HG03378 (cell line): ENCODE measurements at regions not wholly inside any gene's neighbourhood (a gene's known extent, or its start where the extent isn't known, plus 50 kb on each side); places are given as distances from the start of the nearest gene placed in this dataset.
"Not testable (repeated sequence)": the region's sequence is repeated elsewhere in the genome, so short reads cannot be mapped to it uniquely, and the experiment has no call there.

Source experiments
- ATAC-seq: cut with Tn5 transposase; IDR thresholded peaks from one replicate; pipeline ENCODE4 v1.9.1; 2021; ENCODE audit warnings: mild to moderate bottlenecking, moderate library complexity; ENCODE audit not compliant: unreplicated experiment

DNA sequence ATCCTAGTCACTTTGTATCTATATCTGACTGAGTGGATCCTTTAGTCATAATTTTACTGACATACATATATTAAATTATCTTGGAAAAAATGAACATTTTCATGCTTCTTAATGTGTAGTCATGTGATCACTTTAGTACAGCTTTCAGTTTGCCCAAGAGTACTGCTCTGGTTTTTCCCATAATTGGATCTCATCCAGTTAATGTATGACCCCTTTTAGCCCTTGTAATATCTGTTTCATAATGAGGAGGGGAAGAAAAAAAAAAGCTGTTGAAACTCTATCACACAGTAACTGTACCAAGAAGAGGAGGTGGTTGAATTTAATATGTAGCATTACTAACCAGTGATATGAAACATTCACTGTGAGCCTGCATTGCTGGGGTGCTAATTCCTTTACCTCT is 328.7 kb downstream of the PTPRC start:
- no peak for ATAC-seq

DNA sequence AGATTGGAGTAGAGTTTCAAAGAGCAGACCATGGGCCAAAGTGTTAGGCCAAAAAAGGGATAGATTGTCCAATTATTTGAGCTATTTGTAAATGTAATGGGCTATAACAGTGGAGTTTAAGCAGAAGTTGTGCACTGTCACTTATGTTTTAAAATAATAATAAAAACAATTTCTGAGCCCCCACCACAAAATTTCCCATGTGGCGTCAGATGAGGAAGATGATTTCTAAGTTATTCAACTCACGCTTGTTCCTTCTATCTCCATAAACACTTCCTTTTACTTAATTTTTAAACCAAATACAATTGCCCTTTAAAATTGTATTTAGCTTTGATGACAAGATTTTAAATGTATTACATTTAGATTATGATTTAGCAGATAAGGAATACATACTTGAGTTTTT is 330.0 kb downstream of the PTPRC start:
- no peak for ATAC-seq

DNA sequence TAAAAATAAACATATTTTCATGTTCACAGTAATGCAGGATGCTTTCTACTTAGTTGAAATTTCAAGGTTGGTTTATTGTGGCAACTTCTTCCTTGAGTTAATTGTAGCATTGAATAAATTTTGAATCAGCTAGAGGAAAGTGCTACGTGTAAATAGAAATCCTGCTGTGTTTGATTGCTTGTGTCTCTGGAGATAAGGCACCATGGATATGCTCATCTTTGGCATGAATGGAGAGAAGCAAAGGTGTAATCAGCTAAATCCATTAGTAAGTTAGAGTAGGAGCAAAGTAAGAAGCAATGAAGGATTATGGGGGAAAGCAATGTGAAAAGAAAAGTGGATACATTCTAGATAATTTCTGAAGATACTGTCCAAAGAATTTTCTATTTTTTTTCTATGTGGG is 331.1 kb downstream of the PTPRC start:
- ATAC-seq: no peak

DNA sequence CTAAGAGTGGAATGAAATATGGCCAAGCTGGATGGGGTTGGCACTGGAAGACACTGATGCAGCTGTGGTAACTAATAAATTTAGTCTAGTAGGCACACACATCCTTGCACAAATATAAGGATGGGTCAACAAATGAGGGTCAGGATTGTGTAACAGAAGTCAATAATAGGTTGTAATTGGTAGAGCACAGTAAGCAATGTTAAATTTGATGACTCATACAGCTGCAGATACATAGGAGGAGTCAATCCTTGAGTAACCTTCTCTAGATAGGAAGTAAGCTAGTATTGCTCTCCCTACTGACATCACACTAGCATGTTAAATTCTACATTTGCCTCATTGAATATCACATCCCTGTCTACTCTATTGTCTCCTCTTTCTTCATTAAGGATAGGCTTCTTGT is 332.1 kb downstream of the PTPRC start:
- ATAC-seq: no peak

DNA sequence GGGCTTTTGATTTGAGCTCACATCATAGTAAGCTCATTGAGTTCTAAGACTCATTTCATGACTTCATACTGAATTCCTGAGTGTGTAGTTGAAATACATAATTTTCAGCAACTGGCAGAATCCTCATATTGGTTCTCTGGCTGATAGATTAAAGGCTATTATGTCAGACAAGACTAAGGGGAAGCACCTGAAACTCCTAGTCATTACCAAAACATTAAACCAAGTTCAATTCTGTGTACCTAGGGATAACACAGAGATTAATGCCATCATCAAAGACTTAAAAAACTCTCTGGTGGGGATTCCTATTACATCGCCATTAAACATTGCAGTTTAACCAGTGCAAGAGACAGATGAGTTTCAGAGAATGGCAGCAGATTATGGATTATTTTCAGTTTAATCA is 339.1 kb downstream of the PTPRC start:
- ATAC-seq: no peak

DNA sequence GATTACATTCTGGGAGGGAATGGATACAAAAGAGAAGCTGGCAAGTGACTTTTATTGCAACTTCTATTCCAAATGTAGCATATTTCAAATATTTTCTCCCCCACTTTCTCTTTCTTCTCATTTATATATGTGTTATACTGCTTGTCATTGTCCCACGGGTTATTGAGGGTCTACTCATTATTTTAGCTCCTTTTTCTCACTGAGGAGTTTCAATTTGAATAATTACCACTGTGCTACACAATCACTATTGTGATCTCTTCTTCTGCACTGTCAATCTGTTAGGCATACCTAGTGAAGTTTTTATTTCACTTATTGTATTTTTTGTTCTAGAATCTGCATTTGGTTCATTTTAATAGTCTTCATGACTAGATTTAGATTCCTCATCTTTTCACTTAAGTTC is 339.7 kb downstream of the PTPRC start:
- ATAC-seq: no peak

DNA sequence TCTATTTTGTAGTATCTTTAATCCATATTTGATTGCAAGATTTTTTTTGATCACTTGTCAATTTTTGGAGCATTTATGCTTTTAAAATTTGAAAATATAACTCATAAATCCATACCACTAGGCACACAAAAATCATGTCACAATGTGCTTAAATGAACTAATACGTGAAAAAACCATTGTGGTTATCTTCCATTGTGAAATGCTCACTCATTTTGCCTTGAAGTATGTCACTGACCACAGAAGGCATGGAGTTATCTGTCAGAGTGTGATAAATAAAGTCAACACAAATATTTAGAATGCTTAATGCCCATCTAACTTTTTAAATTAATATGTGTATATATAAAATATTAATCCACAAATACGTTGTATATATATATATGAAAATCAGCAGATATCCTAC is 347.2 kb downstream of the PTPRC start:
- no peak for ATAC-seq

DNA sequence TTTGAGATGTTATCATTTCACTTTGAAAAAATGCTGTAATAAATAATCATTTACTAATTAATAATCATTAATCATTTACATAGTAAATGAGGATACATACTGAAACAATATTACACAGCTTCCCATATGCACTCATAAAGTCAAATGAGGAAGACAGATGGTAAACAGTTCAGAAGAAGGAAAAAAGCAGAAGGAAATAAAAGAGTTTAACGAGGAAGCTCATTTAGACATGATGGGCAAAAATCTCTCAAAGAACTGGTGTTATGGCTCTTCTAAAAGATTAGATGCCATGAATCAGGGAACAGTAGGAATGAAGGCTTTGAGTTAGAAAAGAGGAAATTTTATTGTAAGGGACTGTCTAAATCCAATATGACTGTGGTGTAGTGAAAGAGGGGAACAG is 347.6 kb downstream of the PTPRC start:
- ATAC-seq: no peak

DNA sequence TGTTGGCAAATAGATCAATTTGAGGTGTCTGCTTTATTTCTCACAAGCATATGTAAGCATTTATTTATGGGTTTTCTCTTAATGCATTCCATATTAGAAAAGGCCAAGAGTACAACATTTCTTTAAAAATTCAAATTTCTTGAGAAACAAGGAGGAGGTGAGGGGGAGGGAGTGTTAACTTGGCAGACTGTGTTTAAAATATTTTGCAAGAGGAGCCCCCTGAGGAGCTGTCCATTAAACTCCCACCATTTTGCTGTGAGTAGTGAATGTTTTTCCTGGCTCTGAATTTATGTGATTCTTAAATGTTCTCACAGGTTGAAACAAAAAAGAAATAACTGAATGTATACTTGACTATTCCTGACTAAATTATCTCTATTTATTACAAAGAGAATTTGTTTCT is 363.8 kb downstream of the PTPRC start:
- no peak for ATAC-seq

DNA sequence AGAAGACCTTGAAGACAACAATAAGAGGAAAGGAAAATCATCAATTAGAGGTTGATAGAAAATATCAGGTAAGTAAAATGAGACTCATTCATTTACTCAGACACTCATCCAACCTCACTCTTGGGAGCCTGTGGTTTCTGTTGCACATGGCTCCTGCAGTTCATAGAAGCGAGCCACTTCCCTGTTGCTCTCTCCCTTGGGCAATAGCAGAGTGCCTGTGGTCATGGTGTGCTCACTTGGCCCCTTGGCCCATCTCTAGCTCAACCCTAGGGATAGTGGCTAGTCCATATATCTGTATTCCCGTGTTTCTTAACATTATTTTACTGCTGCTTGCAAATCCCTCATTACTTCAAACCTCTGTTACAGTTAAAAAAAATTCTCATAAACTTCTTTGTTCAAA is 368.6 kb downstream of the PTPRC start:
- no peak for ATAC-seq

DNA sequence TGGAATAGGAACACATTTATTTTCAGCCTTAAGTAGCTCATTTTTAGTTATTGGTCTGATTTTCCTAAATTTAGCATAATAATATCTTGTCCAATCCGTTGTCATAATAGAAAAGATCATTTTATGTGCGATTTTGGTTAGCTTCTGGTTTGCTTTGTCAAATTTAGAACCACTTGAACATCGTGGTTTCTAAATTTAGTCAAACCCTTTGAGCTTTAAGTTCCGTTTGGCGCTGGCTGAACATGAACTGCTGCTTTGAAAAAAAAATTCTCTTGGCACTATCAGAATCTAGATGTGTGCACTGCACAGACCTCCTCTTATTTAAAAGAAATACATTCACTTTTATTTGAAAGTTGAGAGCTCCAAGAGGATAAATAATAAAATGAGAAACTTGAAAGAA is 370.6 kb downstream of the PTPRC start:
- ATAC-seq: peak; percentile 55

DNA sequence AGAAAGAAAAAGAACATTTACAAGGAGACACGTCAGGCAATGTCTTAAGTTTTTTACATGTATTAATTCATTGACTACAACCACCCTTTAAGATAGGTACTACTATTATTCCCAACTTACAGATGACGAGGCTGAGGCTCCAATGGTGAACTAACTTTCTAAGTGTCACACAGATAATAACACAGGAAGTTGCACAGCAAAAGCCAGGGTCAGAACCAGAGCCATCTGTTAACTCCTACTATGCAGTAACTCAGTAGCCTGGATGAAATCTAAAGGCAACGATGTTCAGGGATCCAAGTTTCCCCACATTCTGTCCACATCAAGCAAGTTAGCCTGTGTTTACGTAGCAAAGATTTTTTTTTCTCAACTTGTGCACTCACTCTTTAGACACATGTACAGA is 371.7 kb downstream of the PTPRC start:
- no peak for ATAC-seq

DNA sequence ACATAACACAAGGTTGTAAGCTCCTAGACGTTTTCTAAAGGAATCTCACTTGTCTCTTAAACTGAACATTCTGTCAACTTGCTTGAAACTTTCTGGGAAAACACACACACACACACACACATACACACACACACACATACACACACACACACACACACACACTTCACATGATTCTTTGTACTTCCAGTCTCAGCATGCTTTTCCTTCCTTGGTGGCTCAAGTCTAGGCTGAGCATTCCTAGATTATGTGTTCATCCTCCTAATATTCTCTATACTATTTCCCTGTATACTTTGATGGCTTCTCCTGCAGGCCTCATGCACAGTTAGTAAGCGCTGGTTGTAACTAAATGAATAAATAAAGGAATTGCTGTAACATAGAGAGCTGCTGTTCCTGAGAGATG is 372.1 kb downstream of the PTPRC start:
- no peak for ATAC-seq

DNA sequence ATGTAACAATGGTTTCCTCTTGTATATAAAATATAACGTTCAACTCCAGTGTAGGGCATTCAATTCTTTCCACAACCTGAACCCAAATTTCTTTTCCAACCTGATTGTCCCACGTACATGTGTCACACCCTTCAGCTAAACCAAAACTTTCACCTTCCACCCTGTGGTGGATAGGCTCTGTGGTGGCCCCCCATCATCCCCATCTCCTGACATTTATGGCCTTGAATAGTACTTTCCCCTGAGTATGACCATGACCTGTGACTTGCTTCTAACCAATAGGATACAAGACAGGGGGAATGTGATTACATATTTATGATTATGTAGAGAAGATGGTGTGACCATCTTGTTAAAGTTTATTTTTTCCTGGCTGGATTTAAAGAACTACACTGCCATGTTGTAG is 377.0 kb downstream of the PTPRC start:
- ATAC-seq: no peak

DNA sequence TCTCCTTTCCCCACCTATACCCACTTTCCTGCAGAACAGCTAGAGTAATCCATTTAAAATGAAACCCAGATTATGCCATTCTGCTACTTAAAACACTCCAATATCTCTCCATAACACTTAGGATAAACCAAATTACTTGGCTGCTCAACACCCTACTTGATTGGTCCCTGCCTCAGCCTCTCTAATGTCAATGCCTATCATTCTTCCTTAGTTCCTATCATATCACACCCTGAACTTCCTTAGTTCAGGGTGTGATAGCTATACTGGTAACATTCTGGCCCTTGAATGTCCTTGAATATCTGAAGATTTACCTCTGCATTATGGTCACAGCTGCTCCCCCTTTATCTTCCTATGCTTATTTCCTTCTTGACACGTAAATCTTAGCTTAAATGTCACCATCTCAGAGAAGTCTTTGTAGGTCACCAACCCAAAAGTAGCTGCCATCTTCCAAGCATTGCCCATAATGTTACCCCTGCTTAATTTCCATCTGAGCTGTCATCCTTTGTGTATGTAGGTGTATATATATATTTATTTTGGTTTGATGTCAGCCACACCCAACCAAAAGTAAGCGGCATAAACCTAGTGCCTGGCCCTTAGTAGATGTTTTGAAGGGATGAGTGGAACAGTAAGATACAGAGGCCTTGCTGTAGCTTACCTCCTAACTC is 379.8 kb downstream of the PTPRC start:
- ATAC-seq: no peak

DNA sequence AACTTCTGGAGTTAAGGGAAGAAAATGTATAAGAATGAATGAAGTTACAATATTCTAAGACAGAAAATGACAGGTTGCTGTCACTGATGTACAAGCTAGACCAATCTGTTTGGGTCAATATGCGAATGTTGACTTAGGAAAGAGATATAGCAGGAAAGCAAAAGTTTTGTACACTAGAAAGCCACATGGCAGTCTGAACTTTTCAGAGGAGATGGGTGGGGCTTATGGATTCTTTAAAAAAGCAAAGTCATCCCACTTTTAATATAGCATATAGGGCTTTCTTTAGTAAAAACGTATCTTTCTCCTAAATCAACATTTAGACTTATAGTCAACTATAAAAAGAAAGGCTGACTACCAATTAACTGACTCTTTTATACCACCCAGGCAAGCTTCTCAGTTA is 381.2 kb downstream of the PTPRC start:
- no peak for ATAC-seq

DNA sequence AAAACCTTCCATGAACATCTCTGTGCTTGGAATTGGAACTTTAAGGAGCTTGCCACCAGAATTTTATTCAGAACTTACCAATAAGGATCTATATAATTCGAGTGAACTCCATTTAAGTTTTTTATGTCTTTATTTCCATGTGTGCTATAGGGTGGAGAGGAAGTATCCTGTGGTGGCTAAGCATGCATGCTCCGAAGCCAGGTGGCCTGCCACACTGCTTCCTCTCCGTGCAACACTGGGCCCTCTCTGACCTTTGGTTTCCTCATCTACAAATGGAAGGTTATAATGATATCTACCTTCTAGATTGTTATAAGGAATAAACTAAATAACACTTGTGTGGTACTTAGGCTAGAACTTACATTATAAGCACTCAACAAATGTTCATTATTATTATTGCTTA is 382.1 kb downstream of the PTPRC start:
- ATAC-seq: no peak

DNA sequence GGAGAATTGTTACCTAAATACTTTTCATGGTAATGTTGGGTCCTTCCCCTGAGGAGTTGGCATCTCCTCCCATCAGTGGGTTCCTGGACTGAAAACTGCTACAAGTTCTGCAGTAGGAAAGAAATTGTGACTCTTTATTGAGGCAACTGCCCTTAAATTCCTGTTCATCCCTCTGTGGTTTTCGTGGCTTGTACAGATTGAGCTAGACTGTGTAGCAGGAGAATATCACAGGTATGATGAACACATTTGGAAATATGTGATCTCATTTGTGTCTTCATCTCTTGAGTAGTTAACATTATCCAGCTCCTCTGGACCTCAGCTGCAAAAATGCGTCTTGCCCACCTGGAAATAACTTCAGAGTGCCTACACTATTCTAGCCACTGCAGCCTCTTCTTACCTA is 390.6 kb downstream of the PTPRC start:
- ATAC-seq: no peak

DNA sequence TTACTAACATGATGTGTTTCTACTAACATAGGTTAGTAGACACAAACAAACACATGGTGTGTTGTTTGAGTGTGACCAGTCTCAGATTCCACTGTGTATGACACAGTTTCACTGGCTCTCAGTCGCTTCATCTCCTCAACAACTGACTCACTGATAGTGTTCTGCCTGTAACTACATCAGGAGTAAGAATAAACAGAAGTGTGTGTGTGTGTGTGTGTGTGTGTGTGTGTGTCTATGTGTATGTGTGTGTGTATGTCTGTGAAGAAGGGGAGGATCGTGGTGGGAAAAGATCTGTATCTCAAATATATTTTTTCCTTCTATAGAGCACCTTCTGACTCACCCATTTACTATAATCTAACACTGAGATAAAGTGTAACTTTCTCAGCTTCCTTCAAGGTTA is 391.0 kb downstream of the PTPRC start:
- ATAC-seq: no peak

DNA sequence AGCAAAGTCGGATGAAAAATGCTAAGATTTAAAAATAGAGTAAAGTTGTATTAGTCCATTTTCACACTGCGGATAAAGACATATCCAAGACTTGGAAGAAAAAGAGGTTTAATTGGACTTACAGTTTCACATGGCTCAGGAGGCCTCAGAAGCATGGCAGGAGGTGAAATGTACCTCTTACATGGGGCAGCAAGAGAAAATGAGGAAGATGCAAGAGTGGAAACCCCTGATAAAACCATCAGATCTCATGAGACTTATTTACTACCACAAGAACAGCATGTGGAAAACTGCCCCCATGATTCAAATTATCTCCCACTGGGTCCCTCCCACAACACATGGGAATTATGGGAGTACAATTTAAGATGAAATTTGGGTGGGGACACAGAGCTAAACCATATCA is 391.7 kb downstream of the PTPRC start:
- not testable (repeated sequence) for ATAC-seq

DNA sequence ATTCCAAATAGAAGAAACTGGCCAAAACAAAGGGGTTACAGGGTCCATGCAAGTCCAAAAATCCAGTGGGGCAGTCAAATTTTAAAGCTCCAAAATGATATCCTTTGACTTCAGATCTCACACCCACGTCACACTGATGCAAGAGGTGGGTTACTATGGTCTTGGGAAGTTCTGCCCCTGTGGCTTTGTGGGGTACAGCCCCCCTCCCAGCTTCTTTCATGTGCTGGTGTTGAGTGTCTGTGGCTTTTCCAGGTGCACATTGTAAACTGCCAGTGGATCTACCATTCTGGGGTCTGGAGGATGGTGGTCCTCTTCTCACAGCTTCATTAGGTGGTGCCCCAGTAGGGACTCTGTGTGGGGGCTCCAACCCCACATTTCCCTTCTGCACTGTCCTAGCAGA is 392.3 kb downstream of the PTPRC start:
- not testable (repeated sequence) for ATAC-seq

DNA sequence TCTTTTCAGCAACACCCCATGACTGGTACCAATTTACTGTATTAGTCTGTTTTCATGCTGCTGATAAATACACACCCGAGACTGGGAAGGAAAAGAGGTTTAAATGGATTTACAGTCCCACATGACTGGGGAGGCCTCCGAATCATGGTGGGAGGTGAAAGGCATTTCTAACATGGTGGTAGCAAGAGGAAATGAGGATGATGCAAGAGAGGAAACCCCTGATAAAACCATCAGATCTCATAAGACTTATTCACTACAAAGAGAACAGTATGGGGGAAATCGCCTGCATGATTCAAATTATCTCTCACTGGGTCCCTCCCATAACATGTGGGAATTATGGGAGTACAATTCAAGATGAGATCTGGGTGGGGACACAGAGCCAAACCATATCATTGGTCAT is 393.6 kb downstream of the PTPRC start:
- not testable (repeated sequence) for ATAC-seq

DNA sequence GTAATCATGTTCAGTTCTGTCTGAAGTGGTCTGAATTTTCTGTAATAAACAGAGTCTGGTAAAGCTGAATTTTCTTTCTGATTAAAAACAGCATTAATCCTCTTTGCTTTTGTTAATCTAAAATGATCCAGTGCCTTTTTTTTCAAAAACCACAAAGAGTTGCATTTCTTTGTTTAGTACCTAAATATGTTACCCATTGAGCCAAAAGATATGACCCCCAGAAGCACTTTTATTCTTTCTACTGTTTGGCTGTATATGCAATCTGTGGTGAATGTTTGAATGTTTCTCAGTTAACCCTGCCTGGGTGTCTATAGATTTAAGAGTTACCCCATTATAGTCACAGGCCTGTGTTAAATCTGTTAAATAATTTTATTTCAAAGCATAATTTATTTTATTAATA is 394.8 kb downstream of the PTPRC start:
- no peak for ATAC-seq

DNA sequence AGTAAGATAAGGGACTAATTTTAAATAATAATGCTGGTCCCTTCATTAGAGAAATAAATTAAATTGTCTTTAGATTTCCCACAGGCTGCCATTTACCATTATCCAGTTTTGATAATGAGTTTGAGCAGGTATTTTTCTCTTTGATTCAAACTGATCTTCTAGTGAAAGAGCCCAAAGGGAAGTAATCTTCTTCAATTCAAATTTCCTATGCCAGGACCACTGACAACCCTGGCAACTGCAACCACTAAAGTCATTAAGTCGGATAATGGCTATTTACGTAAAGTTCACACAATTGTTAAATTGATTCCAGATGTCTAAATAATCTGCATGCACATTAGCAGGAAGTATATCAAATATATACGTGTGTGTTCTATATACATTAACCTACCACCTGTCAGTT is 399.3 kb downstream of the PTPRC start:
- no peak for ATAC-seq
